ENCODE measurements at regions not wholly inside any gene's neighbourhood (a gene's known extent, or its start where the extent isn't known, plus 50 kb on each side); places are given as distances from the start of the nearest gene placed in this dataset.

DNA sequence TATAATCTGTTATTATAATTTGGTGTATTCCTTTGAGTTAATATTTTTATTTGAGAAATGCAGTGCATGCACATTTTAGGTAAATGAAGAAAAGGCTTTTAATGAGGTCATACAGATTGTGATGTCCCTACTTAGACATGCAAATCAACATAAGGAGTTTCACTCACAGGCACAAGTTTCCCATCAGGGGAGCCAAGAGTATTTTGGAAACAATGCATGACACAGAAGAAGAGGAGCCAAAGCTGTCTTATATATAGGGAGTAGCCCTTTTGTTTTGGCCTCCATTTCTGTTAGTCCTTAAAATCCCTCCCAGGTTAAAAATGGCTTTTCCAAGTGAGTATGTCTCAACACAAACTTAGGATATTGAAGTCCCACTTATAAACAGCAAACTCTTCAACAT is 703.4 kb upstream of the ANKRD30A start:
- no peak for TF ChIP-seq POLR2A (IDR thresholded peaks at IDR 0.05)
- TF ChIP-seq, protein P1, sequence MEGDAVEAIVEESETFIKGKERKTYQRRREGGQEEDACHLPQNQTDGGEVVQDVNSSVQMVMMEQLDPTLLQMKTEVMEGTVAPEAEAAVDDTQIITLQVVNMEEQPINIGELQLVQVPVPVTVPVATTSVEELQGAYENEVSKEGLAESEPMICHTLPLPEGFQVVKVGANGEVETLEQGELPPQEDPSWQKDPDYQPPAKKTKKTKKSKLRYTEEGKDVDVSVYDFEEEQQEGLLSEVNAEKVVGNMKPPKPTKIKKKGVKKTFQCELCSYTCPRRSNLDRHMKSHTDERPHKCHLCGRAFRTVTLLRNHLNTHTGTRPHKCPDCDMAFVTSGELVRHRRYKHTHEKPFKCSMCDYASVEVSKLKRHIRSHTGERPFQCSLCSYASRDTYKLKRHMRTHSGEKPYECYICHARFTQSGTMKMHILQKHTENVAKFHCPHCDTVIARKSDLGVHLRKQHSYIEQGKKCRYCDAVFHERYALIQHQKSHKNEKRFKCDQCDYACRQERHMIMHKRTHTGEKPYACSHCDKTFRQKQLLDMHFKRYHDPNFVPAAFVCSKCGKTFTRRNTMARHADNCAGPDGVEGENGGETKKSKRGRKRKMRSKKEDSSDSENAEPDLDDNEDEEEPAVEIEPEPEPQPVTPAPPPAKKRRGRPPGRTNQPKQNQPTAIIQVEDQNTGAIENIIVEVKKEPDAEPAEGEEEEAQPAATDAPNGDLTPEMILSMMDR (IDR thresholded peaks at IDR 0.05): no peak
